ENCODE measurements at regions not wholly inside any gene's neighbourhood (a gene's known extent, or its start where the extent isn't known, plus 50 kb on each side); places are given as distances from the start of the nearest gene placed in this dataset.

- TF ChIP-seq CTCF (IDR thresholded peaks at IDR 0.05 in 8 of 11, conservative IDR thresholded peaks at IDR 0.05 in 3 of 11), result no peak
- no peak for TF ChIP-seq POLR2A (IDR thresholded peaks at IDR 0.05)
Measured at GRCh38 chr9:96115836-96116235, 186.1 kb downstream of the HSD17B3 start.

Data from spleen (tissue), 7 donors.